ENCODE measurements at regions not wholly inside any gene's neighbourhood (a gene's known extent, or its start where the extent isn't known, plus 50 kb on each side); places are given as distances from the start of the nearest gene placed in this dataset.

- no peak for DNase-seq (ENCODE audit: low spot score)
Measured at GRCh38 chr16:59330019-59330670, 596.0 kb upstream of the GOT2 start.

- DNase-seq (ENCODE audit: low spot score), result no peak
Measured at GRCh38 chr16:59328961-59329360, 594.8 kb upstream of the GOT2 start.

- DNase-seq (ENCODE audit: low spot score), result no peak
Measured at GRCh38 chr16:59327894-59328293, 593.8 kb upstream of the GOT2 start.

- no peak for DNase-seq (ENCODE audit: low spot score)
Measured at GRCh38 chr16:59326955-59327354, 592.8 kb upstream of the GOT2 start.

- no peak for DNase-seq (ENCODE audit: low spot score)
Measured at GRCh38 chr16:59324462-59324861, 590.3 kb upstream of the GOT2 start.

- DNase-seq (ENCODE audit: low spot score), result no peak
Measured at GRCh38 chr16:59320657-59321056, 586.5 kb upstream of the GOT2 start.

GRCh38 chr16:59319871-59320270, 585.8 kb upstream of the GOT2 start:
- no peak for DNase-seq (ENCODE audit: low spot score)

- DNase-seq (ENCODE audit: low spot score), result no peak
Measured at GRCh38 chr16:59305850-59306249, 571.7 kb upstream of the GOT2 start.

GRCh38 chr16:59296888-59297287, 562.8 kb upstream of the GOT2 start:
- DNase-seq (ENCODE audit: low spot score), result no peak

- no peak for DNase-seq (ENCODE audit: low spot score)
Measured at GRCh38 chr16:59295993-59296736, 562.0 kb upstream of the GOT2 start.

- DNase-seq (ENCODE audit: low spot score), result no peak
Measured at GRCh38 chr16:59295474-59295873, 561.4 kb upstream of the GOT2 start.

GRCh38 chr16:59290718-59291117, 556.6 kb upstream of the GOT2 start:
- no peak for DNase-seq (ENCODE audit: low spot score)

- no peak for DNase-seq (ENCODE audit: low spot score)
Measured at GRCh38 chr16:59289151-59289550, 555.0 kb upstream of the GOT2 start.

- DNase-seq (ENCODE audit: low spot score), result no peak
Measured at GRCh38 chr16:59274141-59274540, 540.0 kb upstream of the GOT2 start.

- no peak for DNase-seq (ENCODE audit: low spot score)
Measured at GRCh38 chr16:59263955-59264354, 529.8 kb upstream of the GOT2 start.

- no peak for DNase-seq (ENCODE audit: low spot score)
Measured at GRCh38 chr16:59260892-59261291, 526.8 kb upstream of the GOT2 start.

- no peak for DNase-seq (ENCODE audit: low spot score)
Measured at GRCh38 chr16:59259950-59260319, 525.8 kb upstream of the GOT2 start.

- DNase-seq (ENCODE audit: low spot score), result peak; percentile 11
Measured at GRCh38 chr16:59259074-59259949, 525.2 kb upstream of the GOT2 start.

- no peak for DNase-seq (ENCODE audit: low spot score)
Measured at GRCh38 chr16:59252317-59252716, 518.2 kb upstream of the GOT2 start.

GRCh38 chr16:59249011-59249410, 514.9 kb upstream of the GOT2 start:
- DNase-seq (ENCODE audit: low spot score), result no peak

- DNase-seq (ENCODE audit: low spot score), result no peak
Measured at GRCh38 chr16:59242556-59242955, 508.4 kb upstream of the GOT2 start.

- DNase-seq (ENCODE audit: low spot score), result no peak
Measured at GRCh38 chr16:59238246-59238645, 504.1 kb upstream of the GOT2 start.
